ENCODE measurements at regions not wholly inside any gene's neighbourhood (a gene's known extent, or its start where the extent isn't known, plus 50 kb on each side); places are given as distances from the start of the nearest gene placed in this dataset.
A peak's percentile ranks its signal among the peaks of the same experiment; 100 is the strongest.

GRCh38 chr5:56290378-56291078, 57.4 kb upstream of the ANKRD55 start:
- no peak for TF ChIP-seq CTCF (IDR thresholded peaks at IDR 0.05)
- H3K27me3 ChIP-seq: no peaks in the 10 kb centered on the region
- no peaks in the 10 kb centered on the region for H3K9me3 ChIP-seq
- DNase-seq: no peak
- H3K4me3 ChIP-seq: no peak overlapping the region
- 83 to 88% methylated on average over 4 of the region's 4 CpGs for WGBS, 2 donors
- H3K4me1 ChIP-seq: peaks cover 3 to 25% (median 10%) of the 10 kb centered on the region in 9 donors
- intact Hi-C loops (cut with DNase I): no loop called here
- H3K27ac ChIP-seq: no peak overlapping the region
- no peak for ATAC-seq
- H3K36me3 ChIP-seq: no peaks in the 10 kb centered on the region

GRCh38 chr5:56289602-56289987, 56.5 kb upstream of the ANKRD55 start:
- no peak for TF ChIP-seq CTCF (IDR thresholded peaks at IDR 0.05)
- DNase-seq (no peak), ATAC-seq (peak in 2 of 8 donors; percentile 22 to 61)
- Histone ChIP-seq H3K27me3 (no peaks in the 10 kb centered on the region), H3K9me3 (no peaks in the 10 kb centered on the region), H3K4me1 (peaks cover 3 to 25% (median 14%) of the 10 kb centered on the region in 9 donors), H3K27ac (peak overlapping the region in 2 of 10 donors; percentile 32 to 35), H3K4me3 (no peak overlapping the region), H3K36me3 (no peaks in the 10 kb centered on the region)
- intact Hi-C loops (cut with DNase I): loop anchor here in 2 of 10 donors (5.0 to 10.0 kb wide), 2 partner anchors 38 to 295 kb away; no protein-coding TSS in a partner anchor

GRCh38 chr5:56288873-56289601, 55.9 kb upstream of the ANKRD55 start:
- 54 to 72% methylated on average over 4 of the region's 4 CpGs for WGBS, 2 donors
- ATAC-seq: peak in 6 of 8 donors; percentile 53 to 90 (median 62)
- DNase-seq: no peak
- Histone ChIP-seq H3K27ac (peak overlapping the region in 3 of 10 donors; percentile 6 to 35 (median 32)), H3K9me3 (no peaks in the 10 kb centered on the region), H3K36me3 (no peaks in the 10 kb centered on the region), H3K27me3 (no peaks in the 10 kb centered on the region), H3K4me3 (no peak overlapping the region), H3K4me1 (peaks cover 3 to 25% (median 14%) of the 10 kb centered on the region in 9 donors)
- intact Hi-C loops (cut with DNase I): loop anchor here in 2 of 10 donors (5.0 to 10.0 kb wide), 2 partner anchors 38 to 296 kb away; no protein-coding TSS in a partner anchor
- TF ChIP-seq CTCF (IDR thresholded peaks at IDR 0.05): no peak

GRCh38 chr5:56286015-56286884, 53.1 kb upstream of the ANKRD55 start:
- DNase-seq (no peak), ATAC-seq (no peak)
- Histone ChIP-seq H3K27me3 (no peaks in the 10 kb centered on the region), H3K27ac (no peak overlapping the region), H3K4me1 (peaks cover 3 to 25% (median 14%) of the 10 kb centered on the region in 9 donors), H3K9me3 (peaks cover 0 to 5% (median 0%) of the 10 kb centered on the region in 11 donors), H3K4me3 (no peak overlapping the region), H3K36me3 (no peaks in the 10 kb centered on the region)
- 71 to 77% methylated on average over 2 of the region's 2 CpGs for WGBS, 2 donors
- intact Hi-C loops (cut with DNase I): loop anchor here in 2 of 10 donors (5.0 to 10.0 kb wide), 2 partner anchors 41 to 299 kb away; no protein-coding TSS in a partner anchor
- no peak for TF ChIP-seq CTCF (IDR thresholded peaks at IDR 0.05)

Data from heart right ventricle (tissue), 16 donors.